KBM-7 (cell line): ENCODE measurements at regions not wholly inside any gene's neighbourhood (a gene's known extent, or its start where the extent isn't known, plus 50 kb on each side); places are given as distances from the start of the nearest gene placed in this dataset.

ENCODE experiments used
- DNase-seq: peaks from one replicate; pipeline ENCODE4 v3.0.0-alpha.2; 2015
- in situ Hi-C: fragments of 300-500 bp; cut with MboI; formaldehyde crosslinking; loops from 2 replicates; pipeline ENCODE4 v1.14.3; 2020; ENCODE audit warnings: low sequenced_read_pairs, low pct_unique_long_range_greater_than_20kb, mixed read lengths

DNA sequence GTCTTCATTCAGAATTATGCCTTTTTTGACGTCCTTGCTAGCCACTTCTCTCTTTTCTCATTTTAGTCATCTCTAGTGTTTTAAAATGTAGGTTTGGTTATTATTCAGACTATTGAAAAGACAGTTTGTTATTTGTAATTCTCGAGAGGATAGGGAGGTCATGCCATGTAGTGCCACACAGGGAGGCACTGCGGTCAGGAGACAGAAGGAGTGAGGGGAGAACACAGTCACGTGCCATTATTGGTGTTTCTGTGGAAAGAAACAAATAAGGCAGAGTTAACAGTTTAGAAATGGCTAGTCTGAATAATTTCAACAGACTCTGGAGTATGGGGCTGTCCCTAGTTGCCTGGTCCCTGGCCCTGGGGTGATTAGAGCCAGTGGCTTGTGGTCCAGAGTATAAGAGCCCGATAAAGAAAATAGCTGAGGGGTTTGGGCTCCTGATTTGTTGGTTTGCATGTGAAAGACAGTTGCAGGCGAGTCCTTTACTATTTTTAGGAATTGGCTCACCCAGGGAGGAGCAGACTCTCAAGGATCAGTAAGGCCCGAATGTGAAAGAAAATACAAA lies 278.1 kb upstream of the SEL1L start:
- no peak for DNase-seq

DNA sequence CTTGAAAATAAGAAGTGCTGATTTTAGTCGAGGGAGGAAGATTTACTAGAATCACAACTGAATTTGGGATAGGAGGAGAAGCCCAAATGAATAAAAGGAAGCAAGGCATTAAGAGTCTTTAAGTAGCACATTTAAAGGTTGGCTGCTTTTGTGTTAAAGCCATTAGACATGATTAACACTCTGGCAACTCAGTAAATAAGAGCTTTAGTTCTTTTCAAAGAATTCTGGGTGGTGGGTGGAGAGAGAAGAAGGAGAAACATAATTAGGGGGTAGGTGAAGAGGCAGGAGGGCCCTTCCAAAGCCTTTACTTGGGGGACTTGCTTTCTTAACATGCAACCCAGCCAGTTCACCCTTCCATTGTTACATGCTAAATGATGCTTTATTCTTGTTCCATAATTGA lies 284.6 kb upstream of the SEL1L start:
- in situ Hi-C loops = no loop called here
- no peak for DNase-seq

More for the DNA sequence above, 278.1 kb upstream of the SEL1L start:
- in situ Hi-C loops = no loop called here

GRCh38 chr14:81819344-81819743 lies 285.7 kb upstream of the SEL1L start:
- in situ Hi-C loops = no loop called here
- DNase-seq = no peak

DNA sequence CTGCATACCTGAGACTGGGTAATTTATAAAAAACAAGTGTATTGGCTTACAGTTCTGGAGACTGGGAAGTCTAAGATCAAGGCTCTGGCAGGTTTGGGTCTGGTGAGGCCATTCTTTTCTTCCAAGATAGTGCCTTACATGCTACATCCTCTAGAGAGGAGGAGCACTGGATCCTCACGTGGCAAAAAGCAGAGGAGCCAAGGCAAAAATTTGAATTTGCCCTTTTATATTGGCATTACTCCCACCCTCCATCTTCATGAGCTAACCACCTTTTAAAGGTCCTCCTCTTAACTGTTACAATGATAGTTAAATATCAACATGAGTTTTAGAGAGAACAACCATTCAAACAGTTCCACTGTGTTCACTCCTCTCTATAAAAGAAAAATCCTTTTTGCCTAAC lies 286.3 kb upstream of the SEL1L start:
- in situ Hi-C loops = no loop called here
- DNase-seq = no peak

GRCh38 chr14:81826081-81826480 lies 292.4 kb upstream of the SEL1L start:
- DNase-seq = no peak
- in situ Hi-C loops = no loop called here

DNA sequence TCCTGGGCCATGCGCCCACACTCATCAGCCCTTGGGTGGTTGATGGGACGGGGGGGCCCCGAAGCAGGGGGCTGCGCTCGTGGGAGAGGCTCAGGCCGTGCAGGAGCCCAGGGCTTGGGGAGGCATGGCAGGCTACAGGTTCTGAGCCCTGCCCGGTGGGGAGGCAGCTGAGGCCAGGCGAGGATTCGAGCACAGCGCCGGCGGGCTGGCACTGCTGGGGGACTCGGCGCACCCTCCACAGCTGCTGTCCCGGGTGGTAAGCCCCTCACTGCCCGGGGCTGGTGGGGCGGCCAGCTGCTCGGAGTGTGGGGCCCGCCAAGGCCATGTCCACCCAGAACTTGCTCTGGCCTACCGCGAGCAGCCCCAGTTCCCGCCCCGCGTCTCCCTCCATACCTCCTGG lies 295.8 kb upstream of the SEL1L start:
- in situ Hi-C loops = no loop called here
- no peak for DNase-seq

DNA sequence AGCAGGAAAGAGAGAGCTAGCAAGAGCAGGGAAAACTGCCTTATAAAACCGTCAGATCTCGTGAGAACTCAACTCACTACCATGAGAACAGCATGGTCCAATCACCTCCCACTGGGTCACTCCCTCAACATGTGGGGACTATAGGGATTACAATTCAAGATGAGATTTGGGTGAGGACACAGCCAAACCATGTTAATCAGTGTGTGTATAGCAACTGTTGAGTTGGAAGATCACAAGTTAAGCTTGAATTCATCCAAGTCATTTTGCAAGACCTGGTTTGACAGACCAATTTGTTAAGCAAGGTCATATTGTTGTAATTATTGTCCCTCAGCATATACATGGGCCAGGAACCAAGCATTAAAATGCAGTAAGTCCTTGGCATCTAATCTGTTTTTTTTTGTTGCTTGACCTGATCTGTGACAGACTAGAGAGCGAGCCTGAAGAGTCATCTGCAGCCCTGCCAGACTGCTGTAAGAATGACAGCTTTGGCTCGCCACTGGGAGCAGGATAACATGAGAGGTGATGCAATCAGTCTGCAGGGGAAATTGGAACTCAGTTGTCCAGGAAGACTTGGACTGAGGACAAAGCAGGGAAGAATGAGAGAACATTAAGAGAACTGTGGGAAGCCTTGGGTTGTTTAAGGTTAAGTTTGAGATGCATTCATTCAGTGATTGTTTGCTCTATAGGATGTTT lies 297.6 kb upstream of the SEL1L start:
- in situ Hi-C loops = no loop called here
- DNase-seq = no peak

GRCh38 chr14:81834308-81834707 lies 300.7 kb upstream of the SEL1L start:
- no peak for DNase-seq
- in situ Hi-C loops = no loop called here

- in situ Hi-C loops = no loop called here
- peak; percentile 16 for DNase-seq
Measured at GRCh38 chr14:81837304-81837703, 303.7 kb upstream of the SEL1L start.

GRCh38 chr14:81839056-81839455 lies 305.4 kb upstream of the SEL1L start:
- DNase-seq = no peak
- in situ Hi-C loops = no loop called here

DNA sequence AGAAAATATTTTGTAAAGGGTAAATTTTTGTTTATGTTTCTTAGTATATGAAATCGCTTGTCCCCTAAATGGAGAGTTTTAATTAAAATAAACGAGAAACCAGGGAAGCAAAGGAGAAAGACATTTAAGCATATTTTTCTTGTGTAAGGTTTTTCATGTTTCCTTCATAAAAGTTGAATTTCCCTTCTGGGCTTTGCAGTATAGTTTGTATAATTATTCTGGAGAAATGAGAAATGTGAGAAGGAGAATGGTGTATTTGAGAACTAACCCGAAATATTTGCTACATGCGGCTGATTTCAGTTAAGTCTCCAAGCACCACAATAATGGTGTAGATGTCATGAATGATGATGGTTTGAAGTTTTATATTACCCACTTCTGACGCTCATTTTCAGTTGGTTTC lies 307.7 kb upstream of the SEL1L start:
- in situ Hi-C loops = no loop called here
- DNase-seq = no peak

DNA sequence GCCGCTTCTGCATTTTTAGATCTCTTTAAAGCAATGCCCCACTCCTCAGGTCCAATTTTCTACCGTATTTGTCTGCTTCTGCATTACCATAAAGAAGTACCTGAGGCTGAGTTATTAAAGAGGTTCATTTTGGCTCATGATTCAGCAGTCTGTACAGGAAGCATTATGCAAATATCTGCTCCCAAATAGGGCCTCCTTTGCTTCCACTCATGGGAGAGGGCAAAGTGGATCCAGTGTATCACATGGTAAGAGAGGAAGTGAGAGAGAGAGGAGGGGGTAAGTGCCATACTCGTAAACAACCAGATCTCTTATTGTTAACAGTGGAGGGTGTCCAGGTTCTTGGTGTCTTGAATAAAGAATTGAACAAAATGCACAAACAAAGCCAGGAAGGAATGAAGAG lies 316.1 kb upstream of the SEL1L start:
- DNase-seq = no peak
- in situ Hi-C loops = no loop called here

GRCh38 chr14:81855007-81855406 lies 321.4 kb upstream of the SEL1L start:
- in situ Hi-C loops = no loop called here
- DNase-seq = no peak

DNA sequence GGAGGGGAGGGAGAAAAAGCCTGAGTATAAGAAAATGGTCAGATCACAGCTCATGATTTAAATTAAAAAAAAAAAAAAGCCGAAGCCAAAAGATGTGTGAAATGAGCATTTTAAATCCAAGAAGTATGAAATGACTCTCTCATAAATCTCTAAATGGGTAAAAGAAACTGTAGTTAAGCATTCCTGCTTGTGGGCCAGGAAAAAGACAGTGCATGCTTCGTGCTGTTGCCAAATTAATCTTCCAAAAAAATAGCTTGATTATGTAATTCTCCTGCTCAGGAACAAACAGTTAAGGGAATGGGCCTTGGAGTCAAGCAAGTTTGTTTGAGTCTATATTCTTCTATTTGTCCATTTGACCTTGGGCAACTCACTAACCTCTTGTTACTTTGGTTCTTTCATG lies 325.4 kb upstream of the SEL1L start:
- DNase-seq = no peak
- in situ Hi-C loops = no loop called here

DNA sequence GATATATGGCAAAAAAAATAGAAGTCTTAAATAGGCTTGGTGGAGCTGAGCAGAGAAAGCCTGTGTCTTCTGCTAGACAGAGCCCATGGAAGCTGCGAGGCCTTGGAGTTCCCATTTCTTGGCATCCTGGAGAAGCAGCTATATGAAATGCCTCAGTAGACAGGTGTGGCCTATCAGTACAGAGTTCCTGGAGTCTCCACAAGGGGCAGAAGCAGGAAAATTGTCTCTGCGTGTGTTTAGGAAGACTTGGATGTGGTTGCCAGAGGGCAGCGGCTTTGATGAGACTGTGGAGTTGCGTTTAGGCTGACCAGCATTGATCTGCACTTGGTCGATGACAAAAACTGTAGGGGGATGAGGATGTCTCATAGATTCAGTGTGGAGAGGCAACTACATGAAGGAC lies 334.5 kb upstream of the SEL1L start:
- DNase-seq = no peak
- in situ Hi-C loops = no loop called here

GRCh38 chr14:81871706-81872105 lies 338.1 kb upstream of the SEL1L start:
- DNase-seq = no peak
- in situ Hi-C loops = no loop called here

GRCh38 chr14:81884382-81884781 lies 350.7 kb upstream of the SEL1L start:
- DNase-seq = no peak
- in situ Hi-C loops = no loop called here

- in situ Hi-C loops = no loop called here
- no peak for DNase-seq
Measured at GRCh38 chr14:81886588-81886987, 352.9 kb upstream of the SEL1L start.

DNA sequence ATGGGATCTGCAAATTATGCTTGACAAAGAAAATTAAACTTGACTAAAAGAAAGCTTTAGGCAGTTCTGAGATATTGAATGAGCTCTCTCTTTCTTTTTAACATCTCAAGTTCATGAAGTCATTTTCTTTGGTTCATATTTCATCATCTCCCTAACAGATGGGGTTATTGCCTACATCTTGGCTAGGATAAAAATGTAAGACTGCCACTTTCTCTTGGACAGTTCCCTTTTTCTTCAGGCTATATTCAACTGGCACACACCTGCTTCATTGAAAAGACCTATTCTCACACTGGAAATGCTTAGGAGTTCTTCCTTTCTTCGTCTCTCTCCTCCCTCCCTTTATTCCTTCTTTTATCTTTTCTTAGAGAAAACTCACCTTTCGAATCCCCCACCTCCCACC lies 355.9 kb upstream of the SEL1L start:
- DNase-seq = no peak
- in situ Hi-C loops = no loop called here

GRCh38 chr14:81890020-81890419 lies 356.4 kb upstream of the SEL1L start:
- in situ Hi-C loops = no loop called here
- no peak for DNase-seq

- in situ Hi-C loops = no loop called here
- no peak for DNase-seq
Measured at GRCh38 chr14:81903477-81903876, 369.8 kb upstream of the SEL1L start.
